A673 (cell line): ENCODE measurements at regions not wholly inside any gene's neighbourhood (a gene's known extent, or its start where the extent isn't known, plus 50 kb on each side); places are given as distances from the start of the nearest gene placed in this dataset.

Experiments used
- EZH2 ChIP-seq: fragments of 200-600 bp; sonication (generic); IDR thresholded peaks from 2 replicates; pipeline ENCODE4 v1.6.1; 2017; ENCODE audit warnings: borderline replicate concordance, low read depth, mild to moderate bottlenecking, mixed read lengths, antibody characterized with exemption, low read length; ENCODE audit not compliant: poor library complexity, severe bottlenecking
- TF ChIP-seq, protein P1 (sequence below): fragments of 300-800, 200-600 bp; sonication (generic); conservative IDR thresholded peaks from 2 replicates; pipeline ENCODE4 v1.5.1; 2017; ENCODE audit warnings: low read depth, mild to moderate bottlenecking, antibody characterized with exemption, low read length, moderate library complexity, mixed read lengths

DNA sequence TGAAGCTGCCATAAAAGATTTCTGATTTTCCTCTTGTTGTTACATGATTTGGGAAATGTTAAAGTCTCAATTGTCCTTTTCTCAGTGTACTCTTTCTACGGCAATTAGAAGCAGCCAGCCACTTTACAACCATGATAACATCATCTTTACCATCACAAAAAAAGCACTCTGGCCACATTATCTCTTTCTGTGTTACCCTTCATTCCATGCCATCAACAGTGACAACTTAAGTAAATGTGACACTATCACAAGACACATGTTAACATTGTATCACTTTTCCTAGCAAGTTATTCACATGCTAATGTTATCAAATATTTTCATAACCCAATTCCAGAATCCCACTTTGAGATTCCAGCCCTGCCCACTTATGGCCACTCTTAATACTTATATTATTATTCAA lies 131.2 kb downstream of the TMX3 start:
- TF ChIP-seq, protein P1, sequence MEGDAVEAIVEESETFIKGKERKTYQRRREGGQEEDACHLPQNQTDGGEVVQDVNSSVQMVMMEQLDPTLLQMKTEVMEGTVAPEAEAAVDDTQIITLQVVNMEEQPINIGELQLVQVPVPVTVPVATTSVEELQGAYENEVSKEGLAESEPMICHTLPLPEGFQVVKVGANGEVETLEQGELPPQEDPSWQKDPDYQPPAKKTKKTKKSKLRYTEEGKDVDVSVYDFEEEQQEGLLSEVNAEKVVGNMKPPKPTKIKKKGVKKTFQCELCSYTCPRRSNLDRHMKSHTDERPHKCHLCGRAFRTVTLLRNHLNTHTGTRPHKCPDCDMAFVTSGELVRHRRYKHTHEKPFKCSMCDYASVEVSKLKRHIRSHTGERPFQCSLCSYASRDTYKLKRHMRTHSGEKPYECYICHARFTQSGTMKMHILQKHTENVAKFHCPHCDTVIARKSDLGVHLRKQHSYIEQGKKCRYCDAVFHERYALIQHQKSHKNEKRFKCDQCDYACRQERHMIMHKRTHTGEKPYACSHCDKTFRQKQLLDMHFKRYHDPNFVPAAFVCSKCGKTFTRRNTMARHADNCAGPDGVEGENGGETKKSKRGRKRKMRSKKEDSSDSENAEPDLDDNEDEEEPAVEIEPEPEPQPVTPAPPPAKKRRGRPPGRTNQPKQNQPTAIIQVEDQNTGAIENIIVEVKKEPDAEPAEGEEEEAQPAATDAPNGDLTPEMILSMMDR: no peak
- TF ChIP-seq EZH2: no peak
